Endodermal cell (in vitro differentiated cells): ENCODE measurements at regions not wholly inside any gene's neighbourhood (a gene's known extent, or its start where the extent isn't known, plus 50 kb on each side); places are given as distances from the start of the nearest gene placed in this dataset.
"Not testable (repeated sequence)": the region's sequence is repeated elsewhere in the genome, so short reads cannot be mapped to it uniquely, and the experiment has no call there.

ENCODE experiments used
- DNase-seq: peaks from one replicate; pipeline ENCODE4 v3.0.0-alpha.2; 2017
- H3K27ac ChIP-seq: 2 replicates; pipeline ENCODE4 v1.5.1; 2013; ENCODE audit warnings: mild to moderate bottlenecking, low read depth, low read length, moderate library complexity
- H3K27me3 ChIP-seq: 2 replicates; pipeline ENCODE4 v1.6.1; 2013; ENCODE audit warnings: mild to moderate bottlenecking, low read length, moderate library complexity; ENCODE audit not compliant: insufficient read depth, control insufficient read depth, poor library complexity, severe bottlenecking
- H3K36me3 ChIP-seq: 2 replicates; pipeline ENCODE4 v1.7.0; 2013; ENCODE audit warnings: mild to moderate bottlenecking, low read length, moderate library complexity; ENCODE audit not compliant: control insufficient read depth, insufficient read depth
- H3K4me1 ChIP-seq: one replicate; pipeline ENCODE4 v1.7.0; 2013; ENCODE audit warnings: low read length; ENCODE audit not compliant: control insufficient read depth, insufficient read depth
- H3K4me3 ChIP-seq: 2 replicates; pipeline ENCODE4 v1.5.1; 2013; ENCODE audit warnings: mild to moderate bottlenecking, low read length, moderate library complexity
- H3K9ac ChIP-seq: 2 replicates; pipeline ENCODE4 v1.6.1; 2013; ENCODE audit warnings: mild to moderate bottlenecking, low read length, moderate library complexity; ENCODE audit not compliant: poor library complexity, severe bottlenecking; ENCODE audit errors: extremely low read depth
- H3K9me3 ChIP-seq: 2 replicates; pipeline ENCODE4 v1.6.1; 2013; ENCODE audit warnings: mild to moderate bottlenecking, low read length, moderate library complexity; ENCODE audit not compliant: control insufficient read depth
- H3K27ac Mint-ChIP-seq: 2 replicates; pipeline ENCODE4 v1.8.0; 2020; ENCODE audit warnings: mixed read lengths
- H3K27me3 Mint-ChIP-seq: 2 replicates; pipeline ENCODE4 v1.8.0; 2021; ENCODE audit warnings: mild to moderate bottlenecking, mixed read lengths; ENCODE audit not compliant: insufficient read depth
- H3K36me3 Mint-ChIP-seq: 2 replicates; pipeline ENCODE4 v1.8.0; 2020; ENCODE audit warnings: low read depth, mixed read lengths
- H3K4me1 Mint-ChIP-seq: 2 replicates; pipeline ENCODE4 v1.8.0; 2020; ENCODE audit warnings: mixed read lengths
- H3K4me3 Mint-ChIP-seq: 2 replicates; pipeline ENCODE4 v1.8.0; 2020; ENCODE audit warnings: mild to moderate bottlenecking, moderate library complexity, mixed read lengths
- H3K9me3 Mint-ChIP-seq: 2 replicates; pipeline ENCODE4 v1.8.0; 2020; ENCODE audit warnings: mild to moderate bottlenecking, mixed read lengths
- CTCF ChIP-seq: fragments of 200-600 bp; sonication (generic); conservative IDR thresholded peaks from 2 replicates; pipeline ENCODE4 v1.5.0; 2021; ENCODE audit warnings: antibody characterized with exemption, mild to moderate bottlenecking
- WGBS, 2 experiments: methylation state at CpG; one replicate each; pipeline versions ENCODE4 v1.1.5 to v1.1.7; 2013; ENCODE audit warnings: missing lambda C conversion rate in 2 of 2, mixed read lengths in 1 of 2; ENCODE audit not compliant: insufficient coverage in 1 of 2, insufficient read length in 1 of 2; 5-methylcytosine and 5-hydroxymethylcytosine counted together

DNA sequence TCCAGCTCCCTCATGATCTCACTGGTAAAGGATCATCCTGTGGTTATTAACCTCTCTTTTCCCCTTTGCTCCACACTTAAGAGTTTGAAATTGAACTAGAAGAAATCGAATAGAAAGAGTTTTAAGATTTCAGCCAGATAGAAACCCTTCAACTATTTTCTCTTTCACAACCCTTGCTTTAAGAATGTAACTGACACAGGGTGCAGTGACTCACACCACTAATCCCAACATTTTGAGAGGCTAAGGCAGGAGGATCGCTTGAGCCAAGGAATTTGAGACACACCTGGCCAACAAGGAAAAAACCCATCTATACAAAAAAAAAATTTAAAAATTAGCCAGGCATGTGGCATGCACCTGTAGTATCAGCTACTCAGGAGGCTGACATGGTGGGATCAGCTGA is 150.7 kb upstream of the NLGN4Y start:
- Mint-ChIP-seq H3K9me3 (no peaks in the 10 kb centered on the region), H3K27ac (no peak overlapping the region), H3K4me1 (no peaks in the 10 kb centered on the region), H3K36me3 (no peaks in the 10 kb centered on the region), H3K27me3 (no peaks in the 10 kb centered on the region), H3K4me3 (no peak overlapping the region)
- H3K27me3 ChIP-seq, result no peaks in the 10 kb centered on the region
- TF ChIP-seq CTCF, result no peak
- H3K9ac ChIP-seq, result no peak overlapping the region
- no peaks in the 10 kb centered on the region for H3K36me3 ChIP-seq
- H3K9me3 ChIP-seq, result no peaks in the 10 kb centered on the region
- peaks cover 4% of the 10 kb centered on the region for H3K4me1 ChIP-seq
- H3K27ac ChIP-seq, result no peak overlapping the region
- 94% methylated on average over 1 of the region's 2 CpGs; no CpG with 5 or more reads in 1 of the 2 experiments for WGBS, 2 experiments
- no peak for DNase-seq
- no peak overlapping the region for H3K4me3 ChIP-seq

- no peak for DNase-seq
- Mint-ChIP-seq H3K9me3 (no peaks in the 10 kb centered on the region), H3K36me3 (no peaks in the 10 kb centered on the region), H3K4me1 (no peaks in the 10 kb centered on the region), H3K27me3 (no peaks in the 10 kb centered on the region), H3K27ac (no peak overlapping the region), H3K4me3 (no peak overlapping the region)
- H3K4me1 ChIP-seq, result peaks cover 3% of the 10 kb centered on the region
- no peaks in the 10 kb centered on the region for H3K36me3 ChIP-seq
- no peaks in the 10 kb centered on the region for H3K9me3 ChIP-seq
- no peak overlapping the region for H3K9ac ChIP-seq
- no peak for TF ChIP-seq CTCF
- H3K4me3 ChIP-seq, result no peak overlapping the region
- H3K27me3 ChIP-seq, result no peaks in the 10 kb centered on the region
- H3K27ac ChIP-seq, result no peak overlapping the region
- 82% methylated on average over 4 of the region's 4 CpGs; no CpG with 5 or more reads in 1 of the 2 experiments for WGBS, 2 experiments
Measured at GRCh38 chrY:14378217-14378616, 146.1 kb upstream of the NLGN4Y start.

GRCh38 chrY:14410549-14411030 is 113.7 kb upstream of the NLGN4Y start:
- H3K4me3 ChIP-seq, H3K27ac Mint-ChIP-seq, H3K4me3 Mint-ChIP-seq, H3K9me3 ChIP-seq, H3K36me3 Mint-ChIP-seq, H3K9me3 Mint-ChIP-seq, H3K4me1 Mint-ChIP-seq, H3K27ac ChIP-seq, H3K27me3 ChIP-seq, H3K27me3 Mint-ChIP-seq, H3K9ac ChIP-seq, H3K36me3 ChIP-seq, DNase-seq, H3K4me1 ChIP-seq: not testable (repeated sequence)
- WGBS, 2 experiments, result 19% methylated on average over 8 of the region's 8 CpGs; no CpG with 5 or more reads in 1 of the 2 experiments

GRCh38 chrY:14411334-14411733 is 113.0 kb upstream of the NLGN4Y start:
- no peaks in the 10 kb centered on the region for H3K9me3 Mint-ChIP-seq
- H3K4me3 ChIP-seq, result no peak overlapping the region
- H3K9me3 ChIP-seq, result no peaks in the 10 kb centered on the region
- no peak overlapping the region for H3K27ac Mint-ChIP-seq
- H3K4me3 Mint-ChIP-seq, result no peak overlapping the region
- no peaks in the 10 kb centered on the region for H3K27me3 Mint-ChIP-seq
- no peaks in the 10 kb centered on the region for H3K36me3 ChIP-seq
- no peaks in the 10 kb centered on the region for H3K4me1 Mint-ChIP-seq
- H3K36me3 Mint-ChIP-seq, result no peaks in the 10 kb centered on the region
- no peaks in the 10 kb centered on the region for H3K27me3 ChIP-seq
- no peak overlapping the region for H3K9ac ChIP-seq
- H3K27ac ChIP-seq, result no peak overlapping the region
- no peak for DNase-seq
- TF ChIP-seq CTCF, result no peak
- H3K4me1 ChIP-seq, result peaks cover 4% of the 10 kb centered on the region
